Brain microvascular endothelial cell (primary cell): ENCODE measurements at regions not wholly inside any gene's neighbourhood (a gene's known extent, or its start where the extent isn't known, plus 50 kb on each side); places are given as distances from the start of the nearest gene placed in this dataset.

Source experiments
- DNase-seq: peaks from one replicate; pipeline ENCODE4 v3.0.0-alpha.2; 2020
- H3K27ac ChIP-seq: fragments of 250-450 bp; sonication (Bioruptor Pico); 2 replicates; pipeline ENCODE4 v1.5.1; 2020; ENCODE audit warnings: mild to moderate bottlenecking, moderate library complexity
- H3K27me3 ChIP-seq: fragments of 250-450 bp; sonication (Bioruptor Pico); replicated peaks from 2 replicates; pipeline ENCODE4 v1.5.1; 2020; ENCODE audit warnings: mild to moderate bottlenecking
- H3K36me3 ChIP-seq: fragments of 250-450 bp; sonication (Bioruptor Pico); replicated peaks from 2 replicates; pipeline ENCODE4 v1.5.1; 2020; ENCODE audit warnings: mild to moderate bottlenecking
- H3K4me3 ChIP-seq: 2 replicates; pipeline ENCODE4 v1.5.1; 2011; ENCODE audit warnings: low read depth, mild to moderate bottlenecking, control low read depth, low read length, moderate library complexity
- in situ Hi-C: cut with HindIII; loops from 2 replicates; pipeline ENCODE4 v1.10.0; 2017; ENCODE audit warnings: low sequenced_read_pairs, low pct_ligation_motif_present
- TF ChIP-seq, protein P1 (sequence below): IDR thresholded peaks from 2 replicates; pipeline ENCODE4 v1.5.1; 2011; ENCODE audit warnings: low read depth, mild to moderate bottlenecking, moderate library complexity, low read length, control low read depth, inconsistent platforms; ENCODE audit errors: missing control alignments

DNA sequence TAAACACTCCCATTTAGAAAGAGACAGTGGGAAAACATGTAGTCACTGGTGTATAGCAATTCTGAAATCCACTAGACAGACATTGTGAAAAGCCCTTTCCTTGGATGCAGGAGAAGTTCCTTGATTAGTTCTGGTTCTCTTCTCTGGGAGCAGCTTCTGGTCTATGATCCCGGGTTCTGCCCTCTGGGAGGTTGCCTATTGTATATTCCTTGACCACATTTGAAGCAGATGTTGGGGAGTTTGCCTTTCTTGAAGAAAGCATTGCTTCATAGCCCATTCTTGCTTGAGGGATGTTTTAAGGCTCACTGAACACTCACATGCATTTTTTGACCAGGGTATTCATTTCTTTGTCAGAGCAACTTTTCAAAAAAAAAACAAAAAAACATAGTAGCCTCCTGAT lies 211.9 kb downstream of the NDFIP2 start:
- Histone ChIP-seq H3K4me3 (no peak overlapping the region), H3K36me3 (no peaks in the 10 kb centered on the region), H3K27ac (no peak overlapping the region), H3K27me3 (no peaks in the 10 kb centered on the region)
- TF ChIP-seq, protein P1, sequence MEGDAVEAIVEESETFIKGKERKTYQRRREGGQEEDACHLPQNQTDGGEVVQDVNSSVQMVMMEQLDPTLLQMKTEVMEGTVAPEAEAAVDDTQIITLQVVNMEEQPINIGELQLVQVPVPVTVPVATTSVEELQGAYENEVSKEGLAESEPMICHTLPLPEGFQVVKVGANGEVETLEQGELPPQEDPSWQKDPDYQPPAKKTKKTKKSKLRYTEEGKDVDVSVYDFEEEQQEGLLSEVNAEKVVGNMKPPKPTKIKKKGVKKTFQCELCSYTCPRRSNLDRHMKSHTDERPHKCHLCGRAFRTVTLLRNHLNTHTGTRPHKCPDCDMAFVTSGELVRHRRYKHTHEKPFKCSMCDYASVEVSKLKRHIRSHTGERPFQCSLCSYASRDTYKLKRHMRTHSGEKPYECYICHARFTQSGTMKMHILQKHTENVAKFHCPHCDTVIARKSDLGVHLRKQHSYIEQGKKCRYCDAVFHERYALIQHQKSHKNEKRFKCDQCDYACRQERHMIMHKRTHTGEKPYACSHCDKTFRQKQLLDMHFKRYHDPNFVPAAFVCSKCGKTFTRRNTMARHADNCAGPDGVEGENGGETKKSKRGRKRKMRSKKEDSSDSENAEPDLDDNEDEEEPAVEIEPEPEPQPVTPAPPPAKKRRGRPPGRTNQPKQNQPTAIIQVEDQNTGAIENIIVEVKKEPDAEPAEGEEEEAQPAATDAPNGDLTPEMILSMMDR: no peak
- no peak for DNase-seq
- in situ Hi-C loops: no loop called here

DNA sequence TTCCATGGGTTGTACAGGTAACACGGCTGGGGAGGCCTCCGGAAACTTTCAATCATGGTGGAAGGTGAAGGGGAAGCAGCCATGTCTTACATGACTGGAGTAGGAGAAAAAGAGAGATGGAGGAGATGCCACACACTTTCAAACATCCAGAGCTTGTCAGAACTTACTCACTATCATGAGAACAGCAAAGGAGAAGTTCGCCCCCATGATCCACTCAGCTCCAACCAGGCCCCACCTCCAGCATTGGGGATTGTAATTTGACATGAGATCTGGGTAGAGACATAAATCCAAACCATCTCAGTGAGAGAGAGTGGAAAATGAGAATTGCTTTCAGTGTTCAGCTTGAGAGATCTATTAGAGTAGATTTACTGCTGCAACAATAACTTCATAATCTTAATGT lies 210.9 kb downstream of the NDFIP2 start:
- in situ Hi-C loops: no loop called here
- TF ChIP-seq, protein P1: no peak
- H3K4me3 ChIP-seq: no peak overlapping the region
- no peak overlapping the region for H3K27ac ChIP-seq
- no peaks in the 10 kb centered on the region for H3K27me3 ChIP-seq
- no peaks in the 10 kb centered on the region for H3K36me3 ChIP-seq
- DNase-seq: no peak

DNA sequence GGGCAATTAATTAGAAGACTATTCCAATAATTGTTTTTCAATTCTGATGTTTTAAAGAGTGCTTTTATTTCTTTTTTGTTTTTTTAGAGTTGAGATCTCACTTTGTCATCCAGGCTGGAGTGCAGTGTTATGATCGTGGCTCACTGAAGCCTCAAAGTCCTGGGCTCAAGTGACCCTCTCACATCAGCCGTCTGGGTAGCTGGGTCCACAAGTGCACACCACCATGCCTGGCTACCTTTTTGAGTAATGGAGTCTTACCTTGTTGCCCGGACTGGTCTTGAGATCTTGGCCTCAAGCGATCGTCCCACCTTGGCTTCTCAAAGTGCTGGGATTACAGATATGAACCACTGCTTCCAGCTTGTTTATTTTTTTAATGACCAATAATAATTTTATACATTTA lies 207.8 kb downstream of the NDFIP2 start:
- Histone ChIP-seq H3K27me3 (no peaks in the 10 kb centered on the region), H3K27ac (no peak overlapping the region), H3K36me3 (no peaks in the 10 kb centered on the region), H3K4me3 (no peak overlapping the region)
- in situ Hi-C loops: no loop called here
- TF ChIP-seq, protein P1: no peak
- DNase-seq: no peak

DNA sequence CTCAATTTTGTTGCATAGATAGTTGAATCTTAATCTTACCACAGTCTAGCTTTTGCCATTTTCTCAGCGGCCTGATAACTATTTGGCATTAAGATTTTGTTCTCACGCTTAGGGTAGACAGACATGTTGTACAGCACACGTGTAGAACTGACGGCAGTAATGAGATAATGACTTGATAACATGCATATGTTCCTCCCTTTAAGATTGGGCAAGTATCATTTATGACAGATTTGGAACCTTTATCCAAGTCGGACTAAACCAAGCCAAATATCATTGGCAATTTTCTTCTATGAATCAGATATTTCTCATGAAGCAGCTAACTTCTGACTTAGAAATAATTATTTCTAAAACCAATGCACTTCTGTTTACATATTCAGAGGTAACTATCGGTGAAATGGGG lies 205.5 kb downstream of the NDFIP2 start:
- Histone ChIP-seq H3K27me3 (no peaks in the 10 kb centered on the region), H3K4me3 (no peak overlapping the region), H3K36me3 (no peaks in the 10 kb centered on the region), H3K27ac (no peak overlapping the region)
- in situ Hi-C loops: no loop called here
- no peak for DNase-seq
- TF ChIP-seq, protein P1: no peak

DNA sequence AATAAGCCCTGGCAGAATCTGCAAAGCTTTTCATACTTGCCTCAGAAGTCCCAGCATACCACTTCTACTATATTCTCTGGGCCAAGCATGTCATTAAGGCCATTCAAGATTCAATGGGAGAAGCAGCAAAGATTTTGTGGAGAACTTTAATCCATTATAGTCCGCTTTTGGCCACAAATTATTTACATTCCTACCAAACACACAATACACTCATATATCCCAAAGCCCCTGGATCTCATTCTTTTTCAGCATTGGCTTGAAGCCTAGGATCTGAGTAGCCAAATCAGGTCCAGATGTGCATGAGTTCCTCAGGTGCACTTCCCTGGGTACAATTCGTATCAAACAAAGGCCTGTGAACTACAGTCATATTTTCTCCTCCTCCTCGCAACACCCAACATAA lies 203.4 kb downstream of the NDFIP2 start:
- TF ChIP-seq, protein P1: no peak
- Histone ChIP-seq H3K27ac (no peak overlapping the region), H3K36me3 (no peaks in the 10 kb centered on the region), H3K4me3 (no peak overlapping the region), H3K27me3 (no peaks in the 10 kb centered on the region)
- no peak for DNase-seq
- in situ Hi-C loops: no loop called here

DNA sequence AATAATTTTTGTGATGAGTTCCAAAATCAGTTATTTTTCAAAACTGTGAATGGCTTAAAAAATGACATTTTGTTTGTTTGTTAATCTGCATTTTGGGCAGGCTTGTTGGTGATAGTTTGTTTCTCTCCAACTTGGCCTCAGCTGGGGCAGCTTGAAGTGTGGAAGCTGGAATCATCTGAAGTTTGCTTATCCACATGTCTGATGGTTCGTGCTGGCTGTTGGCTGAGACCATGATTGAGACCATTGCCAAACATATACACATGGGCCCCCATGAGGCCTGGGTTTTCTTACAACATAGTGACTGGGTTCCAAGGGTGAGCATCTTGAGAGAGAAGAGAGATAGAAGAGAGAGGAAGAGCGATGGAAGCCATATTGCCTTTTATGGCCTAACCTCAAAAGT lies 201.2 kb downstream of the NDFIP2 start:
- DNase-seq: no peak
- TF ChIP-seq, protein P1: no peak
- in situ Hi-C loops: no loop called here
- no peaks in the 10 kb centered on the region for H3K36me3 ChIP-seq
- no peaks in the 10 kb centered on the region for H3K27me3 ChIP-seq
- no peak overlapping the region for H3K4me3 ChIP-seq
- no peak overlapping the region for H3K27ac ChIP-seq
